ENCODE measurements at regions not wholly inside any gene's neighbourhood (a gene's known extent, or its start where the extent isn't known, plus 50 kb on each side); places are given as distances from the start of the nearest gene placed in this dataset.
"Not testable (repeated sequence)": the region's sequence is repeated elsewhere in the genome, so short reads cannot be mapped to it uniquely, and the experiment has no call there.

- DNase-seq: no peak
Measured at GRCh38 chr5:168121138-168121494, 170.3 kb upstream of the WWC1 start.

- DNase-seq: no peak
Measured at GRCh38 chr5:168123631-168124528, 167.6 kb upstream of the WWC1 start.

- no peak for DNase-seq
Measured at GRCh38 chr5:168125445-168126199, 165.8 kb upstream of the WWC1 start.

- no peak for DNase-seq
Measured at GRCh38 chr5:168126606-168127005, 164.8 kb upstream of the WWC1 start.

GRCh38 chr5:168128111-168128510 is 163.3 kb upstream of the WWC1 start:
- DNase-seq: no peak

GRCh38 chr5:168128557-168128956 is 162.9 kb upstream of the WWC1 start:
- DNase-seq: no peak

GRCh38 chr5:168131519-168131918 is 159.9 kb upstream of the WWC1 start:
- no peak for DNase-seq

- DNase-seq: no peak
Measured at GRCh38 chr5:168132241-168132641, 159.2 kb upstream of the WWC1 start.

- DNase-seq: no peak
Measured at GRCh38 chr5:168135897-168136296, 155.5 kb upstream of the WWC1 start.

- no peak for DNase-seq
Measured at GRCh38 chr5:168136340-168136739, 155.1 kb upstream of the WWC1 start.

- DNase-seq: no peak
Measured at GRCh38 chr5:168137265-168137664, 154.2 kb upstream of the WWC1 start.

GRCh38 chr5:168140241-168140640 is 151.2 kb upstream of the WWC1 start:
- no peak for DNase-seq

GRCh38 chr5:168142402-168142801 is 149.0 kb upstream of the WWC1 start:
- DNase-seq: no peak

GRCh38 chr5:168143521-168143920 is 147.9 kb upstream of the WWC1 start:
- DNase-seq: not testable (repeated sequence)

GRCh38 chr5:168147106-168147505 is 144.3 kb upstream of the WWC1 start:
- DNase-seq: no peak

GRCh38 chr5:168147568-168148360 is 143.7 kb upstream of the WWC1 start:
- DNase-seq: no peak

- DNase-seq: no peak
Measured at GRCh38 chr5:168151041-168151440, 140.4 kb upstream of the WWC1 start.

GRCh38 chr5:168152660-168153059 is 138.8 kb upstream of the WWC1 start:
- no peak for DNase-seq

GRCh38 chr5:168153263-168153875 is 138.1 kb upstream of the WWC1 start:
- DNase-seq: no peak

GRCh38 chr5:168153876-168154270 is 137.6 kb upstream of the WWC1 start:
- DNase-seq: no peak

GRCh38 chr5:168155585-168155984 is 135.9 kb upstream of the WWC1 start:
- no peak for DNase-seq

- DNase-seq: no peak
Measured at GRCh38 chr5:168156170-168156569, 135.3 kb upstream of the WWC1 start.

- no peak for DNase-seq
Measured at GRCh38 chr5:168157141-168157540, 134.3 kb upstream of the WWC1 start.
